Activated CD4-positive, alpha-beta T cell treated with anti-CD3 and anti-CD28 coated beads, Interleukin-2, Interleukin-4, amounts not matched to agents 100 ng/mL and 50 ng/mL, durations not matched to agents 16 hours and 8 hours (primary cell): ENCODE measurements at regions not wholly inside any gene's neighbourhood (a gene's known extent, or its start where the extent isn't known, plus 50 kb on each side); places are given as distances from the start of the nearest gene placed in this dataset.

ENCODE experiments used
- DNase-seq: peaks from one replicate; pipeline ENCODE4 v3.0.0-alpha.2; 2020; ENCODE audit warnings: low spot score

DNA sequence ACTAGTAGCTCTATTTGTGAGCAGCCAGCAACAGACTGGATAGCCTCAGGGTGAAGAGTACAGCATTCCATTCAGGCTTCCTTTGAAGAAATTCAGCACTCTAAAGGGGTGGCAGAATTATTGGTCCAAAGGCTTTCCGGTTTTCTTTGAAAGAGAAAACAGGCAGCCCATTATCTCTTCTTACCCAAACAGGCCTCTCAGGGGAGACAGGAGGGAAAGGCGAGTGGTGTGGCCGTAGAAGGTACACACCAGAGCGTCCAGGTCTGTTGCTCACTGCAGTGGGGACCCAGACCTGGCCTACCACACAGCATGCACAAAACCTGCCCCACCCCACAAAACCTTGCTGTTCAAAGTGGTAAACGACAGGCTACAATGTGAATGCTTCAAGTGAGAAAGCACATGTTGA, 83.3 kb downstream of the ZNF608 start:
- no peak for DNase-seq

DNA sequence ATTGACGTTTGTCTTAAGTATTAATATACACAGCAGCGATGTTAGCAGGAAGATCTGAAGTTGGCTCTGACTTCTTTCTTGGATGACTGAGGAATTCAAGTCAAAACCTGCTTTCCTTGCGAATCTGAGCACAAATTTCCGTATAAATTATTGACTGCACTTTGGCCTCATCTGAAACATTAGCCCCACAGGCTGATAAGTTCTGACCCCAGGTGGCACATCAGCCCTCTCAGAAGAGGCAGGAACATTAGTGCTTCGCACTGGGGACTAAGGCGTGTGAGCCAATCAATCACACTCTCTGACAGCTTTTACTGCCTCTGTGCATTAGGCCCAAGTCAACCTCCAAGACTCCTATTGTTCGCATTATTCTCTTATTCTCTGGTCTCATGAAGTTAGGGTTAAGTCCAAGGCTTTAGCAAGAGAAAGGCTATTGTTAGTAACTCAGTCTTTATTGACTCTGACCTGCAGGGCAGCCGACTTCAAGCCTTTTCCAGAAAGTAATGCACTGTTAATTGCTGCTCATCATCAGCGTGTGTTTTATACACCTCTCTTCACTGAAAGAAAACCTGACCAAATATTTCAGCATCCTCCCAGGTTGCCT, 84.2 kb downstream of the ZNF608 start:
- DNase-seq, result no peak

DNA sequence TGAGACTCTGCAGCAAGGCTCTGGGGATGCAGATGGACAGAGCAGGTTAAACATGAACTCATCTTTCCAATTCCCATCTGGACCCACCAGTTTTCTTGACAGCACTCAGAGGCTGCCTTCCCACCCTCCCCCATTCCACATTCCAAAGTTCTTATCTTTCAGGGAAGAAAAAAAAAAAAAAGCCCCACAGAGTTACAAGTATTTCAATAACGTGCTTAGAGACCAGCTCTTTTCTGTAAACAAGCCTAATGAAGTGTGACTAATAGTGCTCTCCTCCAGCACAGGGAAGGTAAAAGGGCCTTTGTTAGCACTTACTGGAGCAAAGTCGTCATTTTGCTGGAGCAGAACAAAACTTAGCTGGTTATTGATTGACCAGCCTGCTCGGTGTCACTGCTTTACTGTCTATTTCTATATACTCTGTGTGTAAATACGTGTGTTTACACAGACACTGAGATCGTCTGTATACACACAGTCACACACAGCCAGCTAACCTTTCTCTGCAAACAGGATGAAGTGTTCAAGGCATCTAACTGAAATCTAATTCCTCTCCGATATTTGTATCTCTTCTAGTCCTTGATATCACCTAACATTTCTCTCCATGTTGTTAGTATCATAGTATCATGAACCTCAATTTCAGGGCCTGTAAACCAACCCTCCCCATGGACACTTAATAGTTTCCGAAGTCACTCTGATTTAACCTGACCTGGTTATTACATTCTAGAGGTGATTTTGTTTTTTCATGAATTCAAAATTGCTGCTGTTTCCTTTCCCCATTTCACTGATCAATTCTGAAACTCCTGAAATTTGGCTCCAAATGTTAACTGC, 84.9 kb downstream of the ZNF608 start:
- DNase-seq, result no peak

DNA sequence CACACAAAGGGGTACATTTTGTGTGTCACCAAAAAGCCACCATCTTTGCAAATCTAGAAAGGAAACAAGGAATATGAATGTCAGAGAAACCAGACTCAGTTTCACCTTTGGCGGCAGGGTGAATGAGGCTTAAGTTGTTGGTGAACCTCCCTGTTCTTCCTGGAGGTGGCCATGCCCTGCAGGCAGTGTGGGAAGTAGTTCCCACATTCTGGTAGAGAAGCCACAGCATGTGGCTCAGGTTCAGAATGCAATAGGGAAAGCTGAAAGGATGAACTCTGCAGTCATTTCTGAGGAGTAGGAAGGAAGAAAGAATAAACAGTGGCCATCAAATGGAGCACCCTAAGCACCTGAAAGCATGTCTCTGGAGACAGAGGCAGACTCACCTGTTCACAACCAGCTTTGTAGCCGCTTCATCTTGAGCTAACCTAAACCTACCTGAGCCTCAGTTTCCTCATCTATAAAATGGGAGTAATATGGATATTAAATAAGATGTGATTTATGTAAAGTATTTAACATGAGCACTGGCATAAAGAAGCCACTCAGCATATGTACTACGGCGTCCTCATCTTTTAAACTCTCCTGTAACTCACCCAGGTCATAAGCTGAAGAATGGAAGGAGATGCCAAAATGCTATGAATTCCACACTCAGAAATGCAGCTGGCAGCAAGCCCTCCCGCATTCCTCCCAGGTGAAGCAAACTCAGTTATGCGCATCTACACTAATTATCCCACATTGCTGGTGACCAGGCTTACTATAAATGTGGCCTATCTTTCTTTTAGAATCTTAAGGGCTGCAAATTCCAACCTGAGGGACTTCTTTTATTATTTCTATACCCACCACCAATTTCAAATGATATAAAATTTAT, 86.0 kb downstream of the ZNF608 start:
- no peak for DNase-seq

DNA sequence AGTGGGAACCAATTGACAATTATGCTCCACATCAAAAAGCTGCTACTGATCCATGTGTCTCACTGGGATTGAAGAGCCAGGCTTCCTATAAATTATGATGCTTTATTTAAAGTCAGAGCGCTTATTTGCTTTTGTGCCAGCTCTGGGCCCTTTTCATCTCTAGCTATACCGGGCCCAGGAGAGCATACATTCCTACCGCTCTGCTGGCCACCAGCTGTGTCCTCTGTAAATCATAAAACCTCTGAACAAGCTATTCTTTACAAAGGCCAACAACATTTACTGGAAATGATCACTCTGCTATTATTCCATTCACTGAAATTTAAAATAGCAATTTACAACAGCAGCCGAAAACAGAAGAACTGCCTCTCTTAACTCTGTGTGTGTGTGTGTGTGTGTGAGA, 86.6 kb downstream of the ZNF608 start:
- no peak for DNase-seq

DNA sequence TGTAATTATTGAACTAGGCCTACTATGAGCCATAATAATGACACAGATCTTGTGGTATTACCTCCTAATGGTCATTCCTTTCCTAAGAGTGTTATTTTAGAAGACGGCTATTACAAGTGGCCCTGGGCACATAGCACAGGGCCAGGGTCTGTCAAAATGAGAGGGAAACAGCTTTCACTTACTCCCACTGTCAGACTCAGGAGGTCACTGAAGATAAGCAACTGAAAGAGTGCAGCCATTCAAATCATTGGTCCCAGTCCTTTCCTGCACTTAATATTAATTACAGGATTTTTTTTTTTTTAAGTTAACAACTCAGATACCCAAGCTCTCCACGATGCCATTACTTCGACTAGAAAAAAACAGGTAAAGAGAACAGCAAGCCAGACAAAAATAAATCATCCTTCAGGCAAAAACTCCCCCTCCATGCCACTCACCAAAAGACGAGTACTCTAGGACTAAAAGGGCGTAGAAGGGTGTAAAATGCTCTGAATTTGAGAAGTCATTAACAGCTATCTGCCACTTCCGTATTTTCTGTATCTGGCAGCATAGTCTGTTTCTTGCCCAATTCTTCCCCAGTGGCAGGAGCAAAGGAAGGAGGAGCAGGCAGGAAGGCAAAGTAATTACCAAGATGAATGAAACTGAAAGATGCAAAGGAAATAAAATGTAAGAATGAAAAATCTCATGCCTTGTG, 87.4 kb downstream of the ZNF608 start:
- DNase-seq, result no peak

DNA sequence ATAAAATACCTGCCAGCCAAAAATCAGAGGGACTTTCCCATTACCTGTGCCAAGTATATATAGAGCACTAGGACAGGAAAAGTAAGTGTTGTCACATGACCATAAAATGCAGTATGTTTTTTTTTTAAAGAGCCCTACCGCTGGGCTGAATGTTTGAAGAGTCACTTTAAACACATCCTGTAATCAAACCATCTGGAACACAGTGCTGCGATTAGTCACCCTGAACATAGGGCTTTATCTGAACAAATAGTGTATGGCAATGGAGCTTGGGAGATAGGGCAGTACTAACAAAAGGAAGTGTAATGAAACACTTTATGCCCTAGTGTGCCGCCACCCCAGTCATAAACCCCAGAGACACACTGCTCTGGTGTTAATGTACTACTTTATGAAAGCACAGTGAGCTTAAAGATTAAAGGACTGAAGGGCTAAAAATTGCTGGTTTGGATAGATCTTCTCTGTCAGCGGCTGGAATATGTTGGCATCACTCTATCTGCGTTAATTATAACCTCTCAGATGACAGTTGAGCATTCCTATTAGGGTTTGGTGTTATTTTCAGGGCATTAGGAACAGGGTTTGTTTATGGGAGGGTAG, 90.4 kb downstream of the ZNF608 start:
- DNase-seq, result no peak

DNA sequence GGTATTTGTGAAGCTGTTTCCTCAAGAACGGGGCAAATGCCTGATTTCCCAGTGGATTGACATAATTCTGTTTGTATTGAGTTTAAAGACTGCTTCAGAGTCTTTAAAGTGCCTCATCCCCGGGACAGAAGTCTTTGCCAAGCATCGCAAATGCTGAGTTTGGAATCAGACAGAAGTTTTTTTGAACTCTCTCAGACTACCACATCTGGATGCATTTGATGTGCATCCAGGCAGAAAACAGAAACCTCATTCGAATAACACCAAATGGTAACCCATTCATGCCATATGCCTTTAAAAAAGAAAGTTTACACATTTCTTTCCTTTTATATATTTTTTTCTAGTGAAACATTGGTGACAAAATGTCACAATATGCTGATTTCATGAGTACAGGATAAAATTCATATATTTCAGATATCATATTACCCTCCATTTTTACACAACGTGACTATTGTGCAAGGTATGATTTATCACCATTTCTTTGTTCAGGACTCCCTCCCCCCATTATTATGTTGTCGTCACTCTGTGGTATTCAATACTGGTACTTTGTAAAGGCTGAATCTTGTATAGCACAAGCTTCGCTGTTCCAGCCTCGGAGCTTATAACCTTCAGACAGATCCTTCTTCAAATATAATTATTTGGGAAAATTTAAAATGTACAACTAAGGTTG, 91.1 kb downstream of the ZNF608 start:
- DNase-seq, result no peak

DNA sequence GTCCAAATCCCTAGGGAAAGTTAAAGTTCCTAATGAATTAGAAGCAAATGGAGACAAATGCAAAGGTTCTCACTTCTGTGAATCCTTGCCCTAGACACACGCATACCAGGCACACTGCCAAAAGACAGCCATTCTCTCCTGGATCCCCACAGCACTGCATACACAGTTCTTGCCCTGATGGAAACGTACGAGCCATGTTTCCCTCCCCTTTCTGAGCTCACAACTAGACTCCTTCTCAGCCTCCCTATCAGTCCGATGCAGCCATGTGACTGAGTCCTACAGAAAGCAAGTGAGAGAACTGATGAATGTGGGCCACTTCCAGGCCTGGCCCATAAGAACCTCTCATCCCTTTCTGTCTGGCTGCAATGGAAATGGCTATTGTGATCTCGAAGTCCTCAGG, 92.0 kb downstream of the ZNF608 start:
- DNase-seq, result no peak

DNA sequence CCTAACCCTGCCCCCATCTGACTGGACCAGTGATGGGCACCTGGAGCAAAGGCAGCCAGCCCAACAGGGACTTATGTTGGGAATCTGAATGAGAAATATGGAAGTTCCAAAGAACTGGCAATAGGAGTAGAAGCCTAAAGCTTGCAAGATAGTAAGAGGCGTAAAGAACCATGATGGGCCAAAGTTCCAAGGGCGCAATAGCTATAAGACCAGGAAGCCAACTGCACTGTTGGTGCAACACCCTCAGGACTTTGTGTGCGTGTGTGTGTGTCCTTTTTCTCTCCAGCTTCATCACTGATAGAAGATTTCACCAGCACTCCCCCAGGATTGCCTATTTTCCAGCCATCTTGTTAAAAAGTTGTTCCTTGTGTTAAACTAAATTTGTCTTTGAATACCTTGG, 92.8 kb downstream of the ZNF608 start:
- no peak for DNase-seq

DNA sequence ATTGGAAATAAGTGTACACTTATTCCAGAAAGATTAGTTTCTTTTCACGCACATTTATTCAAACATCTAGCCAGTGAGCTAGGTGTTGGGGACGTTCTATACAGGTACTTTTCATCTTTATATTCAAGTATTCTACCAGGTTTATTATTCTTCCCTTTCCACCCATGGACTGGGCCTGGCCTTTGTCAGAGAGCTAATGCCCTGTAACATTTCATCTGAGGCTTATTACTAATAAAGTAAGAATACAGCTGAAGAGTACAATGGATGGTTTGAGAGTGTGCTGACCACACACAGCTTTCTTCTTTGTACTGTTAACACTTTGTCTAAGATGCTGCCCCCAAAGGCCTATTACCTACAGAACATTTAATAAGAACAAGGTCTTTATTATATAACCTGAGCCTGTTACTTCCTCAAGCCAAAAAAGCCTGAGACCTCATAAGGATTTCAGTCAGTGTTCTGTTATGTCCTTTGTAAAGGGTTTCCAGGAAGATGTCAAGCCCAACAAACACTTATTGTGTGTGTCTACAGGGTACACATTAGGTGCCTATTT, 93.5 kb downstream of the ZNF608 start:
- DNase-seq, result no peak

DNA sequence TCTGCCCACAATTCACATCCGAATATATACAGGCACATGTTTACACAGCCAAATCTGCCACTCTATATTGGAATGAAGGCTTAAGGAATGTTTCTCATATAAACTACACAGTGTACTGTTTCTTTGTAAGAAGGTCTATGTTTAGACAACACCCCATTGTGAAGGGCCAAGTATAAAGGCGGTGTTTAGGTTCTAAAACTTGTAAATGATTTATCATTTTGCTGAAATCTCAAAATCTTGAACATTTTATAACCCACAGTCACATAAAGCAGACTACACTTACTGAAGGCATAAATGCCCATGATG, 94.0 kb downstream of the ZNF608 start:
- no peak for DNase-seq

DNA sequence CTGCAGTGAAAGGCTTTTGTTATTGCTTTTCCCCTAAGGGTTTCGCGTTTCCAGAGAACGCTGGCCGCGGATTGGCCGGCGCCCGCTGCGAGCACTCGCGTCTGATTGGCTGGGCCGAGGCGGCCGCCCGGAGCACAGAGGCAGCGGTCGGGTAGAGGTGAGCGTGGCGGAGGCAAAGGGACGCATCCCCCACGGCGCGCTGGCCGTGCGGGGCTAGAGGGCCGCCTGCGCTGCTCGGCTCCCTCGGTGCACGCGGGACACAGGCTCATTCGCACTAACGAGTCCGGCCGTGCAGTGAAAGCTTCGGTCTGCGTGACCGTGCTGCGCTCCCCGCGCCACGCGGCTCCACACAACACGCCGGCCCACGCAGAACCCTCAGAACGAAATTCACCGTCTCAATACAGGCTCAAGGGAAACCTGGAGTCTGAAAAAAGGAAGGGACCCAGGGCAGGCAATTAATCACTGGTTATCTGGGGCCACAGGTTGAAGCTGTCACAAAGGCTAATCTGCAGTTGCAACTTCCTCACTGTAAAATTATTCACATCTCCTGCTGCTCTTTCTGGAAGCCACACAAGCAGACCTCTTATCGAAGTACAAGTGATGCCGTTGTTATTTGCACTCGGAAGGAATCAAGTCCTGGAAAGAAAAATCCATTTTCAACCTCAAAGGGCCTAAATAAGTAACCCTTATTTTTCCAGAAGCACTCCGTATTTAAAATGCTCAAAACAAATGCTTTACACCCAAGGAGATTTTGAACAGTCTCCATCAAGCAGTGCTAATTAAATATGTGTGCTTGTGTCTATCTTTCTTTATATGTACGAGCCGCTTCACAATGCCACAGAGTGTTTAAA, 94.6 kb downstream of the ZNF608 start:
- DNase-seq, result peak; percentile 15

DNA sequence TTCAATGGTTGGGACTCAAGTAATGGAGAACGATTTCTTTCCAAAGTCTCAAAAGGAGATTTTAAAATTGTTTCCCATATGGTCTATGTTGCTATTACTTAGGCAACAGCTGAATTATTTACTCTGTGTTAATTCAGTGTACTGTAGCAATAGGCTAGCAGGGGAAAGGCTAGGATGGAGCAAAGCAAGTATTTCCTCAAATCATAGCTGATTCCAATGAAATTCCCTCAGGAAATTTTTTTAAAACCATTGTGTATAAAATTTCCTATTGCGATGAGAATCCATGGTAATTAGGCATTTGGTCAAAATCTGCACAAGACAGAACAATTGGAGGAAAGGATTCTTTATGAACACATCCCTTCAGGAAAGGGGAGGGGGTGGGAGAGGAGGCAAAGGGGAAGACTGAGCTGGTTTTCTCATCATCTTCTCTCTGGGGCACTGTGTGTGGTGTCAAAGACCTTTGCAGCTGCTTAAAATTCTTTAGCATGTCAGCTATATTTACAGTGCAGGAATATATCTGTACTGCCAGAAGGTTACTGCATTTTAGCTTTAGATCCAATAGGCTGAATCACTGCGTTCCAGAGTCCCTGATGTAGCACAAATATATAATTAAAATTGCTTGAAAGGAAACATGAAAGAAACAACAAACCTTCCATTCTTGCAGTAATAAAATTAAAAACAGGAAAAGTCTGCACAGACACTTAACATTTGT, 95.3 kb downstream of the ZNF608 start:
- DNase-seq, result no peak

DNA sequence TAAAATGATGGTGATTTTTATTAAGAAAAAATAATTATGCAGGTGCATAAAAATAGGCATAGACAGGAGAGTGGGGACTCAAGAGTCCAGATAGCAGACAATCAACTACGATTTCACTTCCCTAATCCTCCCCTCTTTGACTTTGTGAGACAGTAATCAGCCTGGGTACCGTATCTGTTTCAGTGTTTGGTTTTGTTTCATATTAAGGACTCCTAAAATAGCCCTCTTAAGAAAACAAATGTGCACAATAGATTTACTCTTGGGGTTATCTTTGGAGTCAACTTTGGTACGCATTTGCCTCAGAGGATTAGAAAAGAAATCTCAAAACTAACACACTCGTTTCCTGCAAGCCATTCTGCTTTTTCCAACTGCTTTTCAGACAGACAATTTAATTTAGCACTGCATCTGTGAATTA, 96.3 kb downstream of the ZNF608 start:
- no peak for DNase-seq

DNA sequence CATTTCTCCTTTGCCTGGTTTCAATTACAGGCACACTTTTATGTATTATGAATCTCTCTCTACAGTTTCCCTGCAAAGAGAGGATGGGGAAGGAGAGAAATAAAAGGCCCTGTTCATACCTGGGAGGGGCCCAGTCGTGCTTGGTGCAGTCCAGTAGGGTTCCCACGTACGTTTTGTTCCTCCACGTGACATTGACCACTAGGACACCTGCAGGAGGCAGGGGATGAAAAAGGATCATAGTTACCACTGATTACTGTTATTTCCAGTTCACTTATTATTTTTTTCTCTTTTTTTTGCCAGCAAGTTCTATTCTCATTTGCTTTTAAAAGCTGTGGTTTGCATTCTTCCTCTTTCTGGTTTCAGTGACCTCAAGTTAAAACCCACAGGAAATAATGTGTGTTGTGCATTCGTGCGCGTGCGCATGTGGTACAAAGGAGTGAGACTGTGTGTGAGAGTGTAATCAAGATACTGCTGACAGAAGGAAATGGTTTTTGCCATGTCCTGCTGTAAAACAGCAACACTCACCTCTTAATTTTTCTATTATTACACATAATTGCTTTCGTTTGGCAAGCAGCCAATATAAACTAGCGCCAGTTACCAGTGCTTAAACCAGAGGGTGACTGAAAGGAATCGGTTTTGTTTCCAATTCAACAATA, 96.8 kb downstream of the ZNF608 start:
- peak; percentile 82 for DNase-seq

DNA sequence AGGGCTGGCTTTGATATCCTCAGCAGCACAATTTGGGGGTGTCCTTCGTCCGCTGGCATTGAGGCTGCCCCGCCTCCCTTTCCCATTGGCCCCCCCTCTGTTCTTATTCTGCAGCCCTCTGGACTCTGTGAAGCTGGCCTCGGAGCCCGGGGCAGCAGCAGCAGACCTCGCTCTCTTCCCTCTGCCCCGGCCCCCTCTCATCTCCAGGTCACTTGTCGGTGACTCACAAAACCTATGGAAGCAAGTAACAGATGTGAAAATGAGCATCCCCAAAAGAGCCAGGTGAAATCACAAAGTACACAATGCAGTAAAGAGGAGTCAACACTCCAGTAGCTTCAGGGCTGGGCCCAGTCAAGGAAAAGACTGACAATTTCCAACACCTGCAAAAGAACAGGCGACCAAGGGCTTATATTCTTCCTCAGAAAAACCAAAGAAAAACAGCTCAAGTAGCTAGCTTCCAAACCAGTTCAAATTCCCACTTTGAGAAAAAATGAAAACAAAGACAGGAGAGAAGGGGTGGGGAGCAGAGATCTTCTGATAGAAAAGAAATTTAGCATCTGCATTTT, 97.5 kb downstream of the ZNF608 start:
- DNase-seq, result no peak

DNA sequence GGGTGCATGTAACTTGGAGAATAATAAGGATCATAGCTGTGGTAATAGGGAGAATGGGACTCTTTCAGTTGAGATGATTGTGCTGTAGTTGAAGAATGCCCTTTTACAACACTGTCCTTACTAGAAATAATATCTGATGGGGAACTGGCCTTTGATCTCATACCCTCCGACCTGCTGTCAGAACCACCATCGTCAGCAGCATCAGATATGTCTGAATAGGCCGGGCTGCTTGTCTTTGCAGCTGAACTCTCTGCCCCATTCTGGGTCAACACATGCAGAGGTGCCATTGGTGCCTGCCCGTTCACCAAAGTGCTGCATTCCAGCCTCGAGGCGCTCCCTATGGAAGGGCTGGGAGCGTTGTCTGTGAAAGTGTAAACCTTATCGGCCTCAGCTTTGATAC, 99.1 kb downstream of the ZNF608 start:
- DNase-seq, result no peak

DNA sequence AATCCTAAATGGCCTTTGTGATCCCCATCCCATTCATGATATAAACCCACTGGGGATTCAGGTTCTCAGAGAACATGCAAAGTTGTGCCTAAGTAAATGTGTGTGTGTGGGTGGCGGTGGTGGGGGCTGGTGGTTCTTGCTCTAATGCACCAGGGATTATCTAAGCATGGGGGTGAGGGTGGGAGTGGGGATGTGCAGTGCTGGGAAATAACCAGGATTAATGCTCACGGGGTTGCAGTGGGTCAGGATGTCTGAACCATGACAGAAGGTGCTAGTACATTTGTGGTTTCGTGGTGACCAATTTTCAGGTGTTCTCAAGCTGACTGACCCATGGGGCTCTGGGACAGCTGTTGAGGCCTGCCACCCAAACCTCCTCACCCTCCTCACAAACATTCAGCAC, 101.0 kb downstream of the ZNF608 start:
- no peak for DNase-seq
